Gastroesophageal sphincter (tissue), 4 donors: ENCODE measurements at regions not wholly inside any gene's neighbourhood (a gene's known extent, or its start where the extent isn't known, plus 50 kb on each side); places are given as distances from the start of the nearest gene placed in this dataset.

Source experiments
- ATAC-seq: fragments of 150-250 bp; one replicate; pipeline ENCODE4 v1.9.1; 2016; ENCODE audit warnings: mild to moderate bottlenecking, moderate library complexity
- H3K27ac ChIP-seq, 4 donors: fragments of 200-600 bp; sonication (generic) in 3 of 4; 1 replicate in 3 of 4; 2 replicates in 1 of 4; pipeline ENCODE4 v1.5.1; 2016 to 2019
- H3K27me3 ChIP-seq: fragments of 200-600 bp; sonication (generic); one replicate; pipeline ENCODE4 v1.5.1; 2019
- H3K36me3 ChIP-seq, 2 donors: fragments of 200-600 bp; sonication (generic); one replicate each; pipeline ENCODE4 v1.5.1; 2019; ENCODE audit warnings: control low read depth in 1 of 2
- H3K4me1 ChIP-seq, 3 donors: fragments of 200-600 bp; sonication (generic); 1 replicate in 2 of 3; 2 replicates in 1 of 3; pipeline ENCODE4 v1.5.1; 2016 to 2019; ENCODE audit warnings: control low read depth in 2 of 3
- H3K4me3 ChIP-seq, 2 donors: fragments of 200-600 bp; sonication (generic); one replicate each; pipeline ENCODE4 v1.5.1; 2019; ENCODE audit warnings: mild to moderate bottlenecking in 1 of 2, moderate library complexity in 1 of 2
- H3K9me3 ChIP-seq, 3 donors: fragments of 200-600 bp; sonication (generic); one replicate each; pipeline ENCODE4 v1.5.1; 2017 to 2019; ENCODE audit warnings: control low read depth in 2 of 3
- CTCF ChIP-seq, 4 experiments: fragments of 200-600 bp in 2 of 4; fragments of 450-650 bp in 2 of 4; sonication (generic) in 1 of 4; IDR thresholded peaks; one replicate each; pipeline ENCODE4 v1.5.1; 2017 to 2019; ENCODE audit warnings: antibody characterized with exemption in 4 of 4, mild to moderate bottlenecking in 2 of 4, moderate library complexity in 2 of 4
- EP300 ChIP-seq: sonication (generic); formaldehyde crosslinking; IDR thresholded peaks from one replicate; pipeline ENCODE4 v1.6.1; 2017; ENCODE audit warnings: antibody characterized with exemption, mild to moderate bottlenecking
- POLR2A ChIP-seq, 2 donors: fragments of 450-650 bp; IDR thresholded peaks; one replicate each; pipeline ENCODE4 v1.6.1; 2017; ENCODE audit warnings: antibody characterized with exemption in 2 of 2, mild to moderate bottlenecking in 2 of 2, moderate library complexity in 1 of 2
- POLR2AphosphoS5 ChIP-seq: sonication (generic); formaldehyde crosslinking; IDR thresholded peaks from one replicate; pipeline ENCODE4 v1.6.1; 2017; ENCODE audit warnings: antibody characterized with exemption
- WGBS, 2 donors: methylation state at CpG; one replicate each; pipeline ENCODE4 v1.1.5; 2018; ENCODE audit warnings: low coverage in 1 of 2; 5-methylcytosine and 5-hydroxymethylcytosine counted together

GRCh38 chr9:20191228-20191840 lies 402.5 kb upstream of the SLC24A2 start:
- no peaks in the 10 kb centered on the region for H3K4me1 ChIP-seq
- H3K27me3 ChIP-seq: no peaks in the 10 kb centered on the region
- peaks cover 0 to 9% (median 0%) of the 10 kb centered on the region in 3 donors for H3K9me3 ChIP-seq
- no peak overlapping the region for H3K4me3 ChIP-seq
- WGBS, 2 donors: 86 to 94% methylated on average over 3 to 4 of the region's 4 CpGs
- no peak for ATAC-seq
- H3K27ac ChIP-seq: no peak overlapping the region
- H3K36me3 ChIP-seq: no peaks in the 10 kb centered on the region
- TF ChIP-seq POLR2AphosphoS5: no peak
- TF ChIP-seq EP300: no peak
- no peak for TF ChIP-seq POLR2A (IDR thresholded peaks at IDR 0.05)
- TF ChIP-seq CTCF (IDR thresholded peaks at IDR 0.05): no peak

GRCh38 chr9:20189871-20190270 lies 401.0 kb upstream of the SLC24A2 start:
- no peak for TF ChIP-seq EP300
- TF ChIP-seq POLR2A (IDR thresholded peaks at IDR 0.05): no peak
- no peak for TF ChIP-seq POLR2AphosphoS5
- no peak for TF ChIP-seq CTCF (IDR thresholded peaks at IDR 0.05)
- Histone ChIP-seq H3K9me3 (no peaks in the 10 kb centered on the region), H3K36me3 (no peaks in the 10 kb centered on the region), H3K27me3 (no peaks in the 10 kb centered on the region), H3K4me1 (no peaks in the 10 kb centered on the region), H3K27ac (no peak overlapping the region), H3K4me3 (no peak overlapping the region)
- ATAC-seq: no peak
- 70% methylated on average over 2 of the region's 4 CpGs; no CpG with 5 or more reads in 1 of the 2 donors for WGBS, 2 donors

- H3K9me3 ChIP-seq: no peaks in the 10 kb centered on the region
- no peak overlapping the region for H3K27ac ChIP-seq
- H3K4me1 ChIP-seq: no peaks in the 10 kb centered on the region
- H3K36me3 ChIP-seq: no peaks in the 10 kb centered on the region
- H3K27me3 ChIP-seq: no peaks in the 10 kb centered on the region
- TF ChIP-seq POLR2A (IDR thresholded peaks at IDR 0.05): no peak
- no peak for TF ChIP-seq POLR2AphosphoS5
- TF ChIP-seq EP300: no peak
- TF ChIP-seq CTCF (IDR thresholded peaks at IDR 0.05): no peak
- 50 to 57% methylated on average over 6 of the region's 6 CpGs for WGBS, 2 donors
- H3K4me3 ChIP-seq: no peak overlapping the region
- ATAC-seq: no peak
Measured at GRCh38 chr9:20188616-20189369, 400.0 kb upstream of the SLC24A2 start.

- Histone ChIP-seq H3K36me3 (no peaks in the 10 kb centered on the region), H3K4me1 (no peaks in the 10 kb centered on the region), H3K4me3 (no peak overlapping the region), H3K27ac (no peak overlapping the region), H3K9me3 (no peaks in the 10 kb centered on the region), H3K27me3 (no peaks in the 10 kb centered on the region)
- WGBS, 2 donors: 62 to 100% methylated on average over 2 of the region's 2 CpGs
- no peak for ATAC-seq
- no peak for TF ChIP-seq POLR2A (IDR thresholded peaks at IDR 0.05)
- TF ChIP-seq CTCF (IDR thresholded peaks at IDR 0.05): no peak
- no peak for TF ChIP-seq EP300
- no peak for TF ChIP-seq POLR2AphosphoS5
Measured at GRCh38 chr9:20187318-20187717, 398.5 kb upstream of the SLC24A2 start.

GRCh38 chr9:20186823-20187222 lies 398.0 kb upstream of the SLC24A2 start:
- Histone ChIP-seq H3K36me3 (no peaks in the 10 kb centered on the region), H3K27ac (no peak overlapping the region), H3K4me1 (no peaks in the 10 kb centered on the region), H3K4me3 (no peak overlapping the region), H3K9me3 (no peaks in the 10 kb centered on the region), H3K27me3 (no peaks in the 10 kb centered on the region)
- no peak for ATAC-seq
- TF ChIP-seq POLR2A (IDR thresholded peaks at IDR 0.05): no peak
- TF ChIP-seq EP300: no peak
- TF ChIP-seq CTCF (IDR thresholded peaks at IDR 0.05): no peak
- no peak for TF ChIP-seq POLR2AphosphoS5
